SU-DHL-6 (cell line): ENCODE measurements at regions not wholly inside any gene's neighbourhood (a gene's known extent, or its start where the extent isn't known, plus 50 kb on each side); places are given as distances from the start of the nearest gene placed in this dataset.

Experiments
- H2AFZ ChIP-seq: fragments of 200-600 bp; sonication (generic); 2 replicates; pipeline ENCODE4 v1.6.1; 2014; ENCODE audit warnings: low read depth, mild to moderate bottlenecking, moderate library complexity, mixed read lengths, antibody characterized with exemption, low read length; ENCODE audit not compliant: severe bottlenecking
- H3F3A ChIP-seq: fragments of 200-600 bp; shearing (Covaris generic); 2 replicates; pipeline ENCODE4 v1.6.0; 2016; ENCODE audit warnings: antibody characterized with exemption, mild to moderate bottlenecking; ENCODE audit not compliant: insufficient read depth
- H3K27ac ChIP-seq: fragments of 200-600 bp; sonication (generic); 2 replicates; pipeline ENCODE4 v1.5.1; 2016; ENCODE audit warnings: low read depth, mild to moderate bottlenecking, low read length, moderate library complexity, mixed read lengths
- H3K27me3 ChIP-seq: fragments of 200-600 bp; sonication (generic), shearing (Covaris generic); 2 replicates; pipeline ENCODE4 v1.6.0; 2014; ENCODE audit warnings: mild to moderate bottlenecking, low read length
- H3K36me3 ChIP-seq: fragments of 200-600 bp; sonication (generic); 2 replicates; pipeline ENCODE4 v1.6.1; 2014; ENCODE audit warnings: mild to moderate bottlenecking, low read length, mixed read lengths
- H3K4me2 ChIP-seq: fragments of 300-600, 200-600 bp; shearing (Covaris generic), sonication (generic); 2 replicates; pipeline ENCODE4 v1.6.0; 2014; ENCODE audit warnings: low read length, low read depth, mild to moderate bottlenecking; ENCODE audit not compliant: poor library complexity, severe bottlenecking
- H3K4me3 ChIP-seq: fragments of 200-600 bp; sonication (generic); 2 replicates; pipeline ENCODE4 v1.5.1; 2014; ENCODE audit warnings: antibody characterized with exemption, low read length, mild to moderate bottlenecking, mixed read lengths; ENCODE audit not compliant: insufficient read depth, poor library complexity, severe bottlenecking
- H3K79me2 ChIP-seq: fragments of 200-600 bp; sonication (generic); 2 replicates; pipeline ENCODE4 v1.6.1; 2014; ENCODE audit warnings: mild to moderate bottlenecking, low read length, moderate library complexity; ENCODE audit not compliant: insufficient read depth
- H3K9ac ChIP-seq: fragments of 200-600 bp; sonication (generic); 2 replicates; pipeline ENCODE4 v1.7.0; 2014; ENCODE audit warnings: mild to moderate bottlenecking, low read length
- H3K9me2 ChIP-seq: fragments of 200-600 bp; sonication (generic); replicated peaks from 2 replicates; pipeline ENCODE4 v1.6.1; 2014; ENCODE audit warnings: low read length; ENCODE audit not compliant: insufficient read depth
- H3K9me3 ChIP-seq: fragments of 200-600 bp; sonication (generic); 2 replicates; pipeline ENCODE4 v1.6.1; 2014; ENCODE audit warnings: low read length, mixed read lengths; ENCODE audit not compliant: insufficient read depth
- H4K20me1 ChIP-seq: fragments of 200-600 bp; sonication (generic); 2 replicates; pipeline ENCODE4 v1.6.1; 2014; ENCODE audit warnings: low read depth, mild to moderate bottlenecking, antibody characterized with exemption, low read length, moderate library complexity, mixed read lengths
- EZH2phosphoT487 ChIP-seq: fragments of 200-600 bp; sonication (generic), shearing (Covaris generic); conservative IDR thresholded peaks from 2 replicates; pipeline ENCODE4 v1.6.1; 2018; ENCODE audit warnings: mild to moderate bottlenecking, antibody characterized with exemption, low read length, moderate library complexity, mixed read lengths
- TF ChIP-seq, protein P1 (sequence below): fragments of 200-600 bp; sonication (generic); IDR thresholded peaks from one replicate; pipeline ENCODE4 v1.5.1; 2017; ENCODE audit warnings: antibody characterized with exemption, mild to moderate bottlenecking, low read length, moderate library complexity; ENCODE audit not compliant: insufficient read depth, poor library complexity, severe bottlenecking

DNA sequence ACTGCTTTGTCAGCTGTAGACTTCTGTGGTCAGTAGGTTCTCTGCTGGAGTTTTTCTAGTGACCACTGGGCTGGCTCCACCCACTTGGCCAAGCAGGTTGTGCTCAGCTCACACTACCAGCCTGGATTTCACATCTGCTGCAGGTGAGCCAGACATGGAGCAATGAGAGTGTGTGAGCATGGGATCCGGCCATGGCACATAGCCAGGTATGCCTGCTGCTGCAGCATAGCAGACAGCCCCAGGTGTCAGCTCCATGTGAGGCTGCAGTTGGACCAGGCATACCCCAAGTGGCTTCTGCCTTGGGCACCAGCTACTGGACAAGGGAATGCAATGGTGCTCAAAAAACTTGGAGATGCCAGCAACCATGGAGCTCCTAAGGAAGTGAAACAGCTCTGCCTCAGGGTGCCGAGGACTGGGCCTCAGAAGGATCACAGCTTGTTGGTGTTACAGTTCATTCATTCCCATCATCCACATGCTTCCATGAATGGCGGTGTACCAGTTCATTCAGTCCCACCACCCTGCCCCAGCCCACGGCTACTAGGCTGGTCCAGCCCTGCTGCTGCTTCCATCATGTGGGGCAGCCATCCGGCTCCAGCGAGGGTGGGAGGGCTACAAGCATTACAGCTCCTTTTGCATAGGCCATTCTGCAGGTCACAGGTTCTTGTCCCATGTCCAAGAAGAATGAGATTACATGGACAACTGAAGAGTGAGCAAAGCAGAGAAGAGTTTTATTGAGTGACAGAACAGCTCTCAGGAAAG lies 389.1 kb upstream of the PCDH7 start:
- H3K9me2 ChIP-seq = no peaks in the 10 kb centered on the region
- H3F3A ChIP-seq = no peaks in the 10 kb centered on the region
- no peak overlapping the region for H3K4me3 ChIP-seq
- no peak overlapping the region for H3K27ac ChIP-seq
- no peak overlapping the region for H3K4me2 ChIP-seq
- TF ChIP-seq, protein P1, sequence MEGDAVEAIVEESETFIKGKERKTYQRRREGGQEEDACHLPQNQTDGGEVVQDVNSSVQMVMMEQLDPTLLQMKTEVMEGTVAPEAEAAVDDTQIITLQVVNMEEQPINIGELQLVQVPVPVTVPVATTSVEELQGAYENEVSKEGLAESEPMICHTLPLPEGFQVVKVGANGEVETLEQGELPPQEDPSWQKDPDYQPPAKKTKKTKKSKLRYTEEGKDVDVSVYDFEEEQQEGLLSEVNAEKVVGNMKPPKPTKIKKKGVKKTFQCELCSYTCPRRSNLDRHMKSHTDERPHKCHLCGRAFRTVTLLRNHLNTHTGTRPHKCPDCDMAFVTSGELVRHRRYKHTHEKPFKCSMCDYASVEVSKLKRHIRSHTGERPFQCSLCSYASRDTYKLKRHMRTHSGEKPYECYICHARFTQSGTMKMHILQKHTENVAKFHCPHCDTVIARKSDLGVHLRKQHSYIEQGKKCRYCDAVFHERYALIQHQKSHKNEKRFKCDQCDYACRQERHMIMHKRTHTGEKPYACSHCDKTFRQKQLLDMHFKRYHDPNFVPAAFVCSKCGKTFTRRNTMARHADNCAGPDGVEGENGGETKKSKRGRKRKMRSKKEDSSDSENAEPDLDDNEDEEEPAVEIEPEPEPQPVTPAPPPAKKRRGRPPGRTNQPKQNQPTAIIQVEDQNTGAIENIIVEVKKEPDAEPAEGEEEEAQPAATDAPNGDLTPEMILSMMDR = no peak
- TF ChIP-seq EZH2phosphoT487 = no peak
- no peaks in the 10 kb centered on the region for H3K27me3 ChIP-seq
- H3K9me3 ChIP-seq = no peaks in the 10 kb centered on the region
- H4K20me1 ChIP-seq = no peaks in the 10 kb centered on the region
- H3K79me2 ChIP-seq = no peaks in the 10 kb centered on the region
- H2AFZ ChIP-seq = no peak overlapping the region
- no peak overlapping the region for H3K9ac ChIP-seq
- no peaks in the 10 kb centered on the region for H3K36me3 ChIP-seq

DNA sequence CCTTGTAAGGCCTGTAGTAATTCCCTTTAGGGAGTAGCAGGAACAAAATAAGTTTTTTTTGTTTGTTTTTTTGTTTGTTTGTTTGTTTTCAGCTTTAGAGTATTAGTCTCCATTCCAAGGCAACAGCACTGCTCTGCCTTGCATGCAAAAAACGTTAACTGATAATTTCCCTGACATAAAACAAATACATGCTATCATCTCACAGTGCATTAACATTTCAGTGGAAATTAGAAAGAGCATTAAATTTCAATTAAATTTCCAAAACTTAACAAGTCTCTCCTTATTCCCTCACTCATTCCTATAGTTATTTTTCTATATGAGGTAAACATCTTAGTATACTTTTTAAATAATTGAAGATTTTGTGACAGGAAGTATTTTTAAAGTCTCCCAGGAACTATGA lies 378.4 kb upstream of the PCDH7 start:
- Histone ChIP-seq H3K4me2 (no peak overlapping the region), H3K36me3 (no peaks in the 10 kb centered on the region), H3F3A (no peaks in the 10 kb centered on the region), H4K20me1 (no peaks in the 10 kb centered on the region), H3K79me2 (no peaks in the 10 kb centered on the region), H3K27ac (no peak overlapping the region), H3K4me3 (no peak overlapping the region), H3K9me2 (no peaks in the 10 kb centered on the region), H3K9ac (no peak overlapping the region), H2AFZ (no peak overlapping the region), H3K27me3 (no peaks in the 10 kb centered on the region), H3K9me3 (no peaks in the 10 kb centered on the region)
- TF ChIP-seq EZH2phosphoT487 = no peak
- TF ChIP-seq, protein P1 = no peak

DNA sequence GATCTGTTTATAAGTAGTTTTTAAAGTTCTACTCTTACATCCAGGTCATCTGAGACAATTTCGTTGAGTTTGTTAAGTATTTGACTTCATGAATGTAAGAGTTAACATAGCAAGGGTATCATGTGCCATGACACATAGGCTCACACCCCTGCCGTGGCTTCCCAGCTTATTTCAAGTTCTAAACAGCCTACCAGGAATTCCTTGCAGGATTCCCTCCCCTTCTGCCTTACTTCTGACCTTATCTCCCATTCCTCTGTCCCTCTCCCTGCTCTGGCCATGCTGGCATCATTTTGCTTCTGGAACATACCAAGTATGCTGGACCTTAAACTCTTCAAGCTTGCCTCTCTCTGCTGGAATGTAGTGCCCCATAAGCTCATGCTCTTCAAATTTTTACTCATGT lies 369.9 kb upstream of the PCDH7 start:
- Histone ChIP-seq H3K9me2 (no peaks in the 10 kb centered on the region), H4K20me1 (no peaks in the 10 kb centered on the region)

More for the DNA sequence above, 369.9 kb upstream of the PCDH7 start:
- Histone ChIP-seq H3K79me2 (no peaks in the 10 kb centered on the region), H3K4me3 (no peak overlapping the region), H3K27me3 (no peaks in the 10 kb centered on the region), H3K9ac (no peak overlapping the region), H3F3A (no peaks in the 10 kb centered on the region), H3K27ac (no peak overlapping the region), H3K36me3 (no peaks in the 10 kb centered on the region), H3K4me2 (no peak overlapping the region), H3K9me3 (no peaks in the 10 kb centered on the region), H2AFZ (no peak overlapping the region)
- TF ChIP-seq, protein P1 = no peak
- TF ChIP-seq EZH2phosphoT487 = no peak
